Femur (tissue), 1 donor: ENCODE measurements at regions not wholly inside any gene's neighbourhood (a gene's known extent, or its start where the extent isn't known, plus 50 kb on each side); places are given as distances from the start of the nearest gene placed in this dataset.
"Not testable (repeated sequence)": the region's sequence is repeated elsewhere in the genome, so short reads cannot be mapped to it uniquely, and the experiment has no call there.

Experiments used
- DNase-seq: peaks from one replicate; pipeline ENCODE4 v3.0.0-alpha.2; 2017

- no peak for DNase-seq
Measured at GRCh38 chr2:150127995-150128394, 359.5 kb downstream of the RND3 start.

- DNase-seq, result no peak
Measured at GRCh38 chr2:150127346-150127990, 360.0 kb downstream of the RND3 start.

- DNase-seq, result no peak
Measured at GRCh38 chr2:150126839-150127238, 360.6 kb downstream of the RND3 start.

GRCh38 chr2:150126143-150126740, 361.2 kb downstream of the RND3 start:
- DNase-seq, result no peak

GRCh38 chr2:150125708-150126107, 361.8 kb downstream of the RND3 start:
- DNase-seq, result no peak

GRCh38 chr2:150125188-150125587, 362.3 kb downstream of the RND3 start:
- DNase-seq, result no peak

GRCh38 chr2:150124739-150125138, 362.7 kb downstream of the RND3 start:
- DNase-seq, result no peak

- DNase-seq, result no peak
Measured at GRCh38 chr2:150122871-150123613, 364.4 kb downstream of the RND3 start.

- no peak for DNase-seq
Measured at GRCh38 chr2:150122156-150122555, 365.3 kb downstream of the RND3 start.

GRCh38 chr2:150120326-150120955, 367.0 kb downstream of the RND3 start:
- no peak for DNase-seq

GRCh38 chr2:150119819-150120218, 367.6 kb downstream of the RND3 start:
- DNase-seq, result no peak

GRCh38 chr2:150114089-150114488, 373.4 kb downstream of the RND3 start:
- DNase-seq, result not testable (repeated sequence)

- no peak for DNase-seq
Measured at GRCh38 chr2:150110548-150110947, 376.9 kb downstream of the RND3 start.

- DNase-seq, result peak; percentile 43
Measured at GRCh38 chr2:150109912-150110311, 377.6 kb downstream of the RND3 start.

GRCh38 chr2:150109028-150109427, 378.4 kb downstream of the RND3 start:
- DNase-seq, result no peak

- DNase-seq, result no peak
Measured at GRCh38 chr2:150107816-150108215, 379.7 kb downstream of the RND3 start.

GRCh38 chr2:150107170-150107569, 380.3 kb downstream of the RND3 start:
- DNase-seq, result no peak

GRCh38 chr2:150101947-150102346, 385.5 kb downstream of the RND3 start:
- DNase-seq, result no peak

- no peak for DNase-seq
Measured at GRCh38 chr2:150100834-150101233, 386.6 kb downstream of the RND3 start.

- no peak for DNase-seq
Measured at GRCh38 chr2:150100336-150100735, 387.1 kb downstream of the RND3 start.

- no peak for DNase-seq
Measured at GRCh38 chr2:150099805-150100204, 387.7 kb downstream of the RND3 start.

GRCh38 chr2:150097901-150098531, 389.5 kb downstream of the RND3 start:
- DNase-seq, result no peak

GRCh38 chr2:150097402-150097801, 390.1 kb downstream of the RND3 start:
- no peak for DNase-seq
